ENCODE measurements at regions not wholly inside any gene's neighbourhood (a gene's known extent, or its start where the extent isn't known, plus 50 kb on each side); places are given as distances from the start of the nearest gene placed in this dataset.

- H3K4me3 ChIP-seq, result no peak overlapping the region
- no peak overlapping the region for H3K27ac ChIP-seq
- H3K36me3 ChIP-seq, result no peaks in the 10 kb centered on the region
- TF ChIP-seq POLR2A (IDR thresholded peaks at IDR 0.05), result no peak
- TF ChIP-seq CTCF (IDR thresholded peaks at IDR 0.05), result no peak
- no peaks in the 10 kb centered on the region for H3K9me3 ChIP-seq
- no peaks in the 10 kb centered on the region for H3K27me3 ChIP-seq
- DNase-seq, result peak in 1 of 3 donors; percentile 15
- peaks cover 0 to 29% (median 4%) of the 10 kb centered on the region in 4 donors for H3K4me1 ChIP-seq
Measured at GRCh38 chr13:26973946-26974345, 197.7 kb downstream of the USP12 start.

DNA sequence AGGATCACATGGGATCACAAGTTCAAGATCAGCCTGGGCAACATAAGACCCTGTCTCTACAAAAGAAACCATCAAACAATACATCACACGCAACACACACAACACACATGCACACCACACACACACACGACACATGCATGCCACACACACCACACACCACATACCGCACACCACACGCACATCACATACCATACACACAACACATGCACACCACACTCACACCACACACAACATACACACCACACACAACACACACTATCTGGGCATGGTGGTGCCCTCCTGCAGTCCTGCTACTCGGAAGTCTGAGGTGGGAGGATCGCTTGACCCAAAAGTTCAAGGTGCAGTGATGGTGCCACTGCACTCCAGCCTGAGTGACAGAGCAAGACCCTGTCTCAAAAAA, 198.3 kb downstream of the USP12 start:
- TF ChIP-seq CTCF (IDR thresholded peaks at IDR 0.05), result no peak
- H3K4me3 ChIP-seq, result no peak overlapping the region
- DNase-seq, result no peak
- peaks cover 0 to 32% (median 4%) of the 10 kb centered on the region in 4 donors for H3K4me1 ChIP-seq
- no peak overlapping the region for H3K27ac ChIP-seq
- H3K36me3 ChIP-seq, result no peaks in the 10 kb centered on the region
- H3K27me3 ChIP-seq, result no peaks in the 10 kb centered on the region
- no peaks in the 10 kb centered on the region for H3K9me3 ChIP-seq

DNA sequence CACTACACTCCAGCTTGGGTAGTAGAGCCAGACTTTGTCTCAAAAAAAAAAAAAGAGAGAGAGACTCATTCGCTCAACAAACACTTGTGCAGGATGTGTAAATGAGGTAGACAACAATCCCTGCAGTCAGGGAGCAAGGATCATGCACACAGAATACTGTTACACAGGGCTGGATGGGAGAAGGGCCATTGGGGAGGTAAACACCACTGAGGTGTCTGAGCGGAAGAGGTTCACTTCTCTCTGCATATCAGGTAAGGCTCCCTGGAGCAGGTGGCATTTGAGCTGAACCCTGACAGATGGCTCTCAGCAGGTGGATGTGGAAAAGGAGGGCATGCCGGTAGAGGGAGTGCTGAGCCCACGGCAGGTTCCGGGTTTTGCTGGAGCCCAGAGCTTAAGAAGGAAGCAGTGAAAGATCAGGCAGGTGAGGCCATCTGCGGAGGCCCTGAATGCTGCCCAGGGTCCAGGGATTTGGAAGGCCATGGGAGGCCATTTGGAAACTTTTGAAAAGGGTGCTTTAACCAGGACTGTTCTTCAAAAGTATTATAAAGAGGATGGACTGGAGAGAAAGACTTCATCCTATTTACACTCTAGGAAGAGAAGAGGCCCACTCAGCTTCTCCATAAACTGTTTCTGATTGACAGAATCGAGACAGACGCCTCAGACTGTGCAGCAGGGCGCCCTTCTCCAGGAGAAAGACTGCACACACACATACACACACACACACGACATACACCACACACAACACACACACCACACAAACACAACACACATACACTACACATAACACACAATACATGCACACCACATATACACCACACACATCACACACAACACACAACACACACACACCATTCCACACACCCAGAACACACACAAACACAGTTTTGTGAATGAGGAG, 199.4 kb downstream of the USP12 start:
- peak overlapping the region in 2 of 4 donors; percentile 58 to 66 for H3K27ac ChIP-seq
- no peaks in the 10 kb centered on the region for H3K9me3 ChIP-seq
- DNase-seq, result peak; percentile 39 to 83 (median 82)
- H3K36me3 ChIP-seq, result no peaks in the 10 kb centered on the region
- TF ChIP-seq POLR2A (IDR thresholded peaks at IDR 0.05) (peak in 1 of 2 donors; percentile 43), CTCF (IDR thresholded peaks at IDR 0.05) (peak in 4 of 6 experiments; percentile 48 to 68 (median 64))
- H3K4me1 ChIP-seq, result peaks cover 0 to 34% (median 9%) of the 10 kb centered on the region in 4 donors
- no peaks in the 10 kb centered on the region for H3K27me3 ChIP-seq
- no peak overlapping the region for H3K4me3 ChIP-seq

DNA sequence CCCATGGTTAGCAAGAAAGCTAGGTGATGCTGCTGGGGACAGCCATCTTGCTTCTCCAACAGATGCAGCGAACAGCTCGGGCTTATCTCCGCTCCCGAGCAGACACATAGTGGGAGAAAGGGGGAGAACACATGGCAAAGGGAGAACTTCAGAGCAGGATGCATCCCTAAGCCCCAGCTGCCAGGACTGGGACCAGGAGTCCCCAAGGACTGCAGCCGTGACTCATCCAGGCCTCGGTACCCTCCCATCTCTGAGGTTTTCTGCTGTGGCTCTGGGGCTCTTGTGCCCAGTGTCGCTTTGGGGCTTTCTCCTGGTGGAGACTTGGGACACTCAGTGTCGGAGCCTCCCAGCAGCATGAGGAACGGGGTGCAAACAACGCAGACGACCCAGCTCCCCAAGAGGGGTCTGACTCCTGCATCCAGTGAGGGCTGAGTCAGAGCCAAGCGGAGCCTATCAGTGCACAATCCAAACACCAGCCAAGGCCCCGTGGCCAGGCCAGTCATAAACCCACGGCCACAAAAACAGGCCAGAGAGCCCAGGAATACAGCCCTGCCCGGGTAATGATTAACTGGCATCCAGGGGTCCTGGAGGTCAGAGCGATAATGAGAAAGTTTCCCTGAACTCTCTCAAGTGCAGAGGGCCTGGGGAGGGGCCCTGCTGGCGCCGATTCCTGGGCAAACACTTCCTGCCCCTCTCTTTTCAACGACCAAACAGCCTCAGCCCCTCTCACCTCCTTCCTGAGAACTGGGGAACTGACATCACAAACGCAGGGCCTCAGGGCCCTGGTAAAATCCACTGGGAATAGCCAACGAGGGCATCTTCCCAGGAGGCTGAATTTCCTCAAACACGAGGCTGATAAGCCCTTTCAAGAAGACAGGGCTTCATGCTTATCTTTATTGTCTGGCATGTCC, 202.9 kb downstream of the USP12 start:
- Histone ChIP-seq H3K36me3 (no peaks in the 10 kb centered on the region), H3K27ac (peak overlapping the region in 3 of 4 donors; percentile 17 to 90 (median 56)), H3K4me3 (no peak overlapping the region), H3K9me3 (no peaks in the 10 kb centered on the region), H3K27me3 (no peaks in the 10 kb centered on the region), H3K4me1 (peaks cover 0 to 56% (median 11%) of the 10 kb centered on the region in 4 donors)
- peak in 1 of 2 donors; percentile 25 for TF ChIP-seq POLR2A (IDR thresholded peaks at IDR 0.05)
- no peak for TF ChIP-seq CTCF (IDR thresholded peaks at IDR 0.05)
- peak in 2 of 3 donors; percentile 80 to 82 for DNase-seq

GRCh38 chr13:26967119-26968038, 204.2 kb downstream of the USP12 start:
- Histone ChIP-seq H3K27me3 (no peaks in the 10 kb centered on the region), H3K4me3 (no peak overlapping the region), H3K36me3 (no peaks in the 10 kb centered on the region), H3K4me1 (peaks cover 0 to 69% (median 11%) of the 10 kb centered on the region in 4 donors), H3K27ac (peak overlapping the region in 2 of 4 donors; percentile 56 to 90), H3K9me3 (no peaks in the 10 kb centered on the region)
- no peak for TF ChIP-seq POLR2A (IDR thresholded peaks at IDR 0.05)
- TF ChIP-seq CTCF (IDR thresholded peaks at IDR 0.05), result no peak
- DNase-seq, result peak in 1 of 3 donors; percentile 49

Measured in Peyer's patch (tissue), 4 donors.